HG02884 (cell line): ENCODE measurements at regions not wholly inside any gene's neighbourhood (a gene's known extent, or its start where the extent isn't known, plus 50 kb on each side); places are given as distances from the start of the nearest gene placed in this dataset.

ENCODE experiments used
- ATAC-seq: cut with Tn5 transposase; IDR thresholded peaks from one replicate; pipeline ENCODE4 v1.9.1; 2021; ENCODE audit warnings: mild to moderate bottlenecking, moderate library complexity; ENCODE audit not compliant: unreplicated experiment

- no peak for ATAC-seq
Observed at GRCh38 chr18:47490882-47491281, 239.4 kb upstream of the SKOR2 start.

GRCh38 chr18:47485221-47485797 is 233.8 kb upstream of the SKOR2 start:
- no peak for ATAC-seq

GRCh38 chr18:47484068-47484467 is 232.6 kb upstream of the SKOR2 start:
- ATAC-seq: no peak

- no peak for ATAC-seq
Observed at GRCh38 chr18:47480166-47480565, 228.7 kb upstream of the SKOR2 start.

GRCh38 chr18:47471784-47472183 is 220.3 kb upstream of the SKOR2 start:
- no peak for ATAC-seq

- ATAC-seq: no peak
Observed at GRCh38 chr18:47470941-47471340, 219.5 kb upstream of the SKOR2 start.

- ATAC-seq: no peak
Observed at GRCh38 chr18:47469576-47469975, 218.1 kb upstream of the SKOR2 start.

GRCh38 chr18:47461977-47462376 is 210.5 kb upstream of the SKOR2 start:
- no peak for ATAC-seq

- ATAC-seq: no peak
Observed at GRCh38 chr18:47461406-47461948, 210.0 kb upstream of the SKOR2 start.

- ATAC-seq: no peak
Observed at GRCh38 chr18:47458483-47458882, 207.0 kb upstream of the SKOR2 start.

- no peak for ATAC-seq
Observed at GRCh38 chr18:47457614-47458013, 206.2 kb upstream of the SKOR2 start.

- ATAC-seq: no peak
Observed at GRCh38 chr18:47453038-47453437, 201.6 kb upstream of the SKOR2 start.

- ATAC-seq: no peak
Observed at GRCh38 chr18:47448956-47449355, 197.5 kb upstream of the SKOR2 start.

- ATAC-seq: no peak
Observed at GRCh38 chr18:47441914-47442313, 190.5 kb upstream of the SKOR2 start.

- no peak for ATAC-seq
Observed at GRCh38 chr18:47438001-47438400, 186.5 kb upstream of the SKOR2 start.

- no peak for ATAC-seq
Observed at GRCh38 chr18:47436871-47437270, 185.4 kb upstream of the SKOR2 start.

GRCh38 chr18:47434214-47434746 is 182.8 kb upstream of the SKOR2 start:
- no peak for ATAC-seq

GRCh38 chr18:47427923-47428637 is 176.6 kb upstream of the SKOR2 start:
- ATAC-seq: no peak

GRCh38 chr18:47427072-47427471 is 175.6 kb upstream of the SKOR2 start:
- ATAC-seq: no peak

GRCh38 chr18:47425365-47425764 is 173.9 kb upstream of the SKOR2 start:
- no peak for ATAC-seq

- ATAC-seq: no peak
Observed at GRCh38 chr18:47422524-47422923, 171.1 kb upstream of the SKOR2 start.

- ATAC-seq: peak; percentile 66
Observed at GRCh38 chr18:47420130-47420529, 168.7 kb upstream of the SKOR2 start.
